ENCODE measurements at regions not wholly inside any gene's neighbourhood (a gene's known extent, or its start where the extent isn't known, plus 50 kb on each side); places are given as distances from the start of the nearest gene placed in this dataset.

- no peak overlapping the region for H2AFZ ChIP-seq (ENCODE audit: low read depth, low read length)
- no peak overlapping the region for H3K4me3 ChIP-seq
- no peak; the same call in 2 of the 3 replicates for ATAC-seq
- DNase-seq (ENCODE audit: extremely low read depth in 1 of 4, low spot score in 3 of 4), result no peak
- H4K20me1 ChIP-seq (replicated peaks; ENCODE audit: control insufficient read depth, insufficient read depth, low read length), result no peaks in the 10 kb centered on the region
- H3K79me2 ChIP-seq (ENCODE audit: control insufficient read depth, insufficient read depth, low read length), result no peaks in the 10 kb centered on the region
- H3K9me3 ChIP-seq (replicated peaks; ENCODE audit: control insufficient read depth, insufficient read depth, low read depth, low read length), result no peaks in the 10 kb centered on the region
- H3K4me1 ChIP-seq (replicated peaks in 1 of 2; ENCODE audit: control insufficient read depth in 2 of 2, insufficient read depth in 2 of 2, low read length in 2 of 2), result no peaks in the 10 kb centered on the region
- in situ Hi-C loops (cut with MboI), result no loop called here
- peak; percentile 20 to 34; a peak in 2 of 4 replicates for TF ChIP-seq RAD21 (CRISPR knock-in tag; conservative IDR thresholded peaks at IDR 0.05 in 1 of 2, IDR thresholded peaks at IDR 0.05 in 1 of 2)
- TF ChIP-seq REST (IDR thresholded peaks at IDR 0.05; ENCODE audit: borderline replicate concordance), result 0 out of 2 replicates have a peak, but pooled peaks have one; percentile 4
- no peak for TF ChIP-seq REST (CRISPR knock-in tag; IDR thresholded peaks at IDR 0.05; ENCODE audit: low read depth)
- TF ChIP-seq CTCF (IDR thresholded peaks at IDR 0.05 in 2 of 3, conservative IDR thresholded peaks at IDR 0.05 in 1 of 3; ENCODE audit: insufficient read depth in 2 of 3, low read depth in 1 of 3, low read length in 3 of 3), result peak in 1 of 3 experiments; percentile 4; a peak in 1 of 6 replicates
- no peak for TF ChIP-seq BMI1 (IDR thresholded peaks at IDR 0.05; ENCODE audit: low read length)
- no peak for TF ChIP-seq LCOR (CRISPR knock-in tag; IDR thresholded peaks at IDR 0.05)
- no peak for TF ChIP-seq RBM25 (IDR thresholded peaks at IDR 0.05; ENCODE audit: low read depth, low read length, severe bottlenecking)
- intact Hi-C loops (cut with micrococcal nuclease), result loop anchor here (10.0 kb wide), 1 partner anchor 508 kb away; no protein-coding TSS in a partner anchor
- H3K27me3 ChIP-seq (ENCODE audit: control insufficient read depth in 2 of 2, insufficient read depth in 2 of 2, low read length in 2 of 2), result no peaks in the 10 kb centered on the region
- H3K9me1 ChIP-seq (ENCODE audit: control insufficient read depth, insufficient read depth, low read length), result no peaks in the 10 kb centered on the region
- no peak overlapping the region for H3K4me2 ChIP-seq (ENCODE audit: insufficient read depth, low read length)
- WGBS (ENCODE audit: insufficient coverage, low coverage, missing lambda C conversion rate), result 0% methylated on average over 3 of the region's 3 CpGs
- FAIRE-seq, result no peak
- POLR2A ChIA-PET, result interaction anchor here (0.6 kb wide), 1 partner anchor 403 kb away, joined by 3 read pairs; the partner anchor contains the start of gene JUN
- H3K9ac ChIP-seq (ENCODE audit: insufficient read depth in 1 of 2, low read depth in 2 of 2, low read length in 2 of 2), result no peak overlapping the region
- no peak overlapping the region for H3K27ac ChIP-seq (ENCODE audit: extremely low read depth, low read depth, low read length)
- BruUV-seq (replicated peaks), result no TSS peak
- CTCF ChIA-PET (ENCODE audit: low intra/inter-chr PET ratio), result no interaction called here
- no peaks in the 10 kb centered on the region for H3K36me3 ChIP-seq (ENCODE audit: control insufficient read depth, insufficient read depth, low read length)
Observed at GRCh38 chr1:59186656-59187055, 110.2 kb upstream of the FGGY start.
